GM12874 (cell line): ENCODE measurements at regions not wholly inside any gene's neighbourhood (a gene's known extent, or its start where the extent isn't known, plus 50 kb on each side); places are given as distances from the start of the nearest gene placed in this dataset.

ENCODE experiments used
- CTCF ChIP-seq: IDR thresholded peaks from 2 replicates; pipeline ENCODE4 v1.5.1; 2011; ENCODE audit warnings: low read depth, mild to moderate bottlenecking, control low read depth, low read length, moderate library complexity; ENCODE audit not compliant: insufficient read depth

- TF ChIP-seq CTCF = no peak
Observed at GRCh38 chr1:201705389-201705788, 123.6 kb upstream of the IPO9 start.

GRCh38 chr1:201706109-201706508, 122.8 kb upstream of the IPO9 start:
- no peak for TF ChIP-seq CTCF

GRCh38 chr1:201707027-201707426, 121.9 kb upstream of the IPO9 start:
- TF ChIP-seq CTCF = no peak

- no peak for TF ChIP-seq CTCF
Observed at GRCh38 chr1:201707656-201708055, 121.3 kb upstream of the IPO9 start.

- TF ChIP-seq CTCF = no peak
Observed at GRCh38 chr1:201708085-201708512, 120.9 kb upstream of the IPO9 start.

- no peak for TF ChIP-seq CTCF
Observed at GRCh38 chr1:201708691-201709090, 120.3 kb upstream of the IPO9 start.

- TF ChIP-seq CTCF = peak; percentile 97
Observed at GRCh38 chr1:201709564-201710295, 119.2 kb upstream of the IPO9 start.
